Lung microvascular endothelial cell (primary cell): ENCODE measurements at regions not wholly inside any gene's neighbourhood (a gene's known extent, or its start where the extent isn't known, plus 50 kb on each side); places are given as distances from the start of the nearest gene placed in this dataset.

ENCODE experiments used
- DNase-seq, 2 donors: peaks; one replicate each; pipeline versions ENCODE4 v3.0.0 to v3.0.0-alpha.2; 2010; ENCODE audit warnings: low read depth in 2 of 2

DNA sequence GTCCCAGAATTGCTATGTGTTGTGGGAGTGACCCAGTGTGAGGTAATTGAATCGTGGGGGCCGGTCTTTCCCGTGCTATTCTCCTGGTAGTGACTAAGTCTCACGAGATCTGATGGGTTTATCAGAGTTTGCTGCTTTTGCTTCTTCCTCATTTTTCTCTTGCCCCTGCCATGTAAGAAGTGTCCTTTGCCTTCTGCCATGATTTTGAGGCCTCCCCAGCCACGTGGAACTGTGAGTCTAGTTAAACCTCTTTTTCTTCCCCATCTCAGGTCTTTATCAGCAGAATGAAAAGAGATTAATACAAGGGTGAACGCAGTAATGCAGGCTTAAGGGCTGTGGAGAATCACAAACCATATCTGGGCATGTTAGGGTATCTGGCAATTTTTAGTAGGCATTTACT, 624.0 kb downstream of the USP25 start:
- DNase-seq, result no peak

DNA sequence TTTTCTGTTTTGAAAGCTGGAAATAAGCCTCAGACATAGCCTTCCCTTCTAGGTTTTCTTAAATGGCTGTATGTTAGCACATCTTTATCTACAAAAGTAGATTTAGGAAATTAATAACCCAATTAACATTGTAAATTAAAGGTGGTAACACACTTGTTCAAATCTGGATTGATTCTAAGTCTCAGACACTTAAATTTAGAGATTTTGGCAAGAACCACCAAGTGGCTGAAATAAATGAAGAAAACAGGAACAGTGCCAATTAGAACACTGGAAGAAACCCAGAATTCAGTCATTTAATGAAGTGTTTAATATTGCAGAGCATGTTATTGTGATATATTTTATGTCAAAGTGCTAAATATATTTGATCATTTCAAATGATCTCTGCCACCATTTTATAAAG, 628.2 kb downstream of the USP25 start:
- DNase-seq, result no peak

DNA sequence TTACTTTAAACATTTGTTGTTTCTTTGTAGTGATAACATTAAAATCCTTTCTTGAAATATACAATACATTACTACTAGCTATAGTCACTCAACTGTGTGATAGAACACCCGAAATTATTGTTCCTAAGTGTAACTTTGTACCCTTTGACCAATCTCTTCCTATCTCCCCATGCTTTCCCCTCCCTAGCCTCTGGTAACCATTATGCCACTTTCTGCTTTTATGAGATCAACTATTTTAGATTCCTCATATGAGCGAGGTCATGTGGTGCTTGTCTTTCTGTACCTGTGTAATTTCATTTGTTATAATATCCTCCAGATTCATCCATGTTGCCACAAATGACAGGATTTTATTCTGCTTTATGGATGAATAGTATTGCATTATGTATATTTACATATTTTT, 629.0 kb downstream of the USP25 start:
- DNase-seq, result no peak

DNA sequence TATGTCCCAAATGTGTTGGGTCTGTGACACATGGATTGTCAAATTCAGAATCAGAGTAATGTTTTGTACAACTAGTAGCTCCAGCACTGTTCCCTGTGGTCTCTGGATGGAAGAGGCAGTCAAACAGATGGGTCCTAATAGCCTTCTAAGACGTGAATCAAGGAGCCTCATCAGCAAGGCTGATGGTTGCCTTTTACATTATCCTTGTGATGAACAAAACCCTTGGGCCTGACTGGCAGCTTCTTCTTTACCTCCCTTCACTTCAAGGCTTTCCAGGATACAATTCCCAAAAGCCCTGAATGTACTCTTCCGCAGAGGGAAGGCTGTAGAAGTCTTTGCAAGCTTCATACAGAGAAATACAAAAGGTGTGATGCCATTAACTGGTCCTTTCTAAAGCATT, 633.3 kb downstream of the USP25 start:
- DNase-seq, result no peak

DNA sequence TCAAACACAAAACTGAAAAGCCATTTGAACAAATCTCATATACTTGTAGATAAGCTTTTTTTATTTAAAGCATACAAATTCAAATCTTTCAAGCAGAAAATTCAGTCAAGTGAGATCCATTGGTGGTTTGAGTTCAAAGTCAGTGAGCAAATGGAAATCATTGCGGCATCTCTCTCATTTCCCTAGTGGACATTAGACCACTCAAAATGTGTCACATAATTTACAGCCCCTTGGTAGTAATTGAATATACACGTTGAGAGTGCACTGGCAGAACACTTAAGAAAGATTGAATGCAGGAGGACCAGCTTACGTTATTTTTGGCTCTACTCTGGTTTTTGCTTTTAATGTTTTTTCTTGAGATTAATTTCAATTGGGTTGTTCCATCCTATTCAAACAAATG, 633.7 kb downstream of the USP25 start:
- DNase-seq, result no peak

DNA sequence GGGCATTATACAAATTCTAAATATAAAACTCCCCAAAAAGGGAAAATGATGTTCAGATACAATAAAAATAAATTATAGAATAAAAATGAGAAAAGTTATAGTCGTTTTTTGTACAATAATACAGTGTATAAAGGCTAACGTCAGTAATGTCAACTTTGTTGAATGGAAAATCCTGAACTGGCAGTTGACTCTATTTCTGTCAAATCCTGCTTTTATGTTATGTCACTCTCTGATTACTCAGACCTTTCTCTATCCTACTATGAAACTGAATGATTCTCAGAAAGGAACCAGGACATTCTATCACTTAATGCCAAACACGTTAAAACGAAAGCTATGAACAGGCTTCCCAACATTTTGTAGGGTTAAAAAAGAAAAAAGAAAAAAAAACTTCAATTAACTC, 636.4 kb downstream of the USP25 start:
- peak in 1 of 2 donors; percentile 61 for DNase-seq

DNA sequence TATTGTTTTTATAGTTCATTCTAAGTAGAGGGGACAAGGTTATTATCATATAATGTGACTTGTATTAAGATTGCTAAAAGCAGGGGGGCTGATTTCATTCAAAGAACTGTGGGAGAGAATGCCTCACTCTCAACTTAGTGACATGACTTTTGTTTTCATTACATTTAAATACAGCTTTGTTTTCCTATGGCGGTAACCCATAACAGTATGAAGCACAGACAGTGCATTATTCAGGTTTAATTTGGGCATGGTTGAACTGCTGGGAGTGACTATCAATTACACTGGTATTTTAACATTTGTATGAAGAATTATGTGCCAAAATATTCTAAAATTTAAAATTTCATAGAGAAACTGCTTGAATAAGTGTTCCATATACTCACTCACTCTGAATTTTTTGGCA, 637.3 kb downstream of the USP25 start:
- DNase-seq, result no peak

DNA sequence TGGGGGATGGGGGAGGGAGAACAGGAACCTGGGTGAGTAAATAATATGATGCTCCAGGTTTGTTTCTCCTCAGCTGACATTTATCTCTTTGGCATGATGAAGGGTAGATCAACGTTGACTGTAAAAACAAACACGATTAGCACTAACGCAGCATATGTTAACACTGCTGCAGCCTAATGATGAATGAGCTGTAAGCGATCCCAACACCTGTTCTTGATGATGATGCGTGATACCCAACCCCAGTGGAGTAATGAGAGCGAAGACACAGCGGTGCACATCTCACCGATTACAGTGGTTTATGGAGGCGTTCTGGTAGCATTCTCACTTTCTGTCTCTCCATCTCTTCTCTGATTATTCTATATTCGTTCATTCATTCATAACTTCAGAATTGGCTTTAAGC, 640.4 kb downstream of the USP25 start:
- DNase-seq, result no peak

DNA sequence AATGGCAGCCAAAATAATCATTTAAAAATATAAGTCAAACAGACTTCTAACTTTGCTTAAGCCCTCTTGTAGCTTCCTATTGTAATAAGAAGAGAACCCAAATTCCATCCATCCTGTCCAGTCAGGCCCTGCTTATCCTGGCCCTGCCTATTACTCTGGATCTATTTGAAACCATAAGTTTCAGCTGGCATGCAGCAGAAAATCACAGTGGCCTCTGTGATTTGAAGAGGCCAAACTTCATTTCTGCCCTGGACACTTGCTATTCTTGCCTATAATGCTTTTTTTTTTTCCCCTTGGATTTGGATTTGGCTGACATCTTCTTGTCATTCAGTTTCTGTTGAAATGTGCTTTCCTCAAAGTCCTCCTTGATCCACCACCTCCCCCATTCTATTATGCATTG, 642.8 kb downstream of the USP25 start:
- no peak for DNase-seq

DNA sequence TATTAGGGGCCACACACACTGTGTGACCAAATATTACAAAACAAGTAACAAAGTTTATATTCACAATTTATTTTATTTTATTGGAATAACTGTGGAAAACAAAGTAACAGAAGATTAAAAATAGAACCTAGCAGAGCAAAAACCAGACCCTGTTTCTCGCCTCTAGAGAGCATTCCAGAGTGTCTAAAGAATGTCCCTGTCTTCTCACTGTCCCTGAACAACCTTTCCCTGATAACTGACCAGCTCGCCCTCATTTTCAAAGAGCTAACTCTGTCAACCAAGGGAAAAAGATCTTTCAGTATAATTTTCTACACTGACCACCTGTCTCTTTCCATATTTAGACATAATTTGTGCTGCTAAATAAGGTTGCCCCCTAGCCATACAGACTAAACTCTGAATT, 646.9 kb downstream of the USP25 start:
- no peak for DNase-seq

DNA sequence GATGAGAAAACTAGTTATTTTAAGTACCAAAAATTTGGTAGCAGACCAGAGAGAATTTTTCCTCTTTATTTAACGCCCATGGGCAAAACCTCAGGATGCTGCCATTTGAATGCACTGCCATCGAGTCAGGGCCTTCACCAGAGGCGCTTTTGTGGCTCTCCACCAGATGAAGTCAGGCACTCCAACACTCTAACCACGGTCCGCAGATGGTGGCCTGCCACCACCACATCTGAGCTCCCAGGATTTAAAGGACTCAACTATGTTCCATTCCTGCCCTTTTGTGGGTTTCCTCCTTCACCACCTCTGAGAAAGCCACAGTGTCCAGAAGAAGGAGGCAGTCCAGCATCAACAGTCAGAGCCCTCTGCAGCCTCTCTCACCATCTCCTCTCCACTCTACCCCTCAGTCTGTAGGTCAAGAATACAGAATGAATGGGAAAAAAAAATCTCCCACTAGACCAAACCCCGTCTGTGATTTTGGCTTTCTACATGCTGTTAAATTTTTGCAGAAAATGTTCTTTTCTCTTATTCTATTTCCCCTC, 647.4 kb downstream of the USP25 start:
- DNase-seq, result no peak

DNA sequence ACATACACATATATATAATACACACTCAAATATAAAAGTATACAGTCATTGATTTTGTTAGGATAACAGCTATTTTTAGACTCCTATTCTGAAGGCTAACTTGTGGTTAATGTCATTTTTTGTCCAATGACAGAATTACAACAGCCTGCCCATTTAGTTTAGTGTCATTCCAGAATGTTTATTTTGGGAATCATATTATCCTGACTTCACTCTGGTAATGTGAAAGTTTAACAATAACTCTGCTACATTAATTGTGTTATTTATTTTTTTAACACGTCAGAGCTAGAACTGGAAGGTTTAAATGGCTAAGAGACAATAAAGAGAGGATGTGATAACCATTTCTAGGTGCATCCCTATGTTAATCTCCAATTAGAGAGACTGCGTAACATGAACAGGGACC, 648.1 kb downstream of the USP25 start:
- DNase-seq, result peak in 1 of 2 donors; percentile 68

DNA sequence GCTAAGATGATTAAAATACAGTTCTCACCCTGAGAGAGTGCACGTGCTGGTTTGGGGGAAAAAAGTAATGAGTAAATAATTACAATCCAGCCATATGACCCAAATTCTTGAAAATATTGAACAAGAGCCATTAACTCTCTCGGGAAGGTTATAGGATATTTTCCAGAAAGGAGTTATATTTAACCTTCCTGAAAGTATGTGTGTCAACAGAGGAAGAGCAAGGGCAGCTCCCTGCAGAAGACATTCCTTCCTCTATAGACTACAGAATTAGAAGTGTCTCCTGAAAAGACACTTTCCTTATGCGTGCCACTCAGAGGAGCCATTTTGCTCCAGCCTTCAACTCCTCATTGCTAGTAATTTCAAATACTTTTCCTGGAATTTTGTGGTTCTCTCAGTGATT, 648.7 kb downstream of the USP25 start:
- DNase-seq, result no peak

DNA sequence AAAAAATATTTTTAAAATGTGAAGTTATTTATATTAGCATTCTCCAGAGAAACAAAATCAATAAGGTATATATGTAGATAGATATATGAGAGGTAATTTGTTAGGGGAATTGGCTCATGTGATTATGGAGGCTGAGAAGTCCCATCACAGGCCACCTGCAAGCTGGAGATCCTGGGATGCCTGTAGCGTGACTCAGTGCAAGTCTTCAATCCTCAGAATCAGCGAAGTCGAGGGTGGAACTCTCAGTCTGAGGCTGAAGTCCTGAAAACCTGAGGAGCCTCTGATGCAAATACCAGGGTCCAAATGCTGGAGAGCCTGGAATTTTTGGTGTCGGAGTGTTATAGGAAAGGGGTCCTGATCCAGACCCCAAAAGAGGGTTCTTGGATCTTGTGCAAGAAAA, 658.5 kb downstream of the USP25 start:
- no peak for DNase-seq

DNA sequence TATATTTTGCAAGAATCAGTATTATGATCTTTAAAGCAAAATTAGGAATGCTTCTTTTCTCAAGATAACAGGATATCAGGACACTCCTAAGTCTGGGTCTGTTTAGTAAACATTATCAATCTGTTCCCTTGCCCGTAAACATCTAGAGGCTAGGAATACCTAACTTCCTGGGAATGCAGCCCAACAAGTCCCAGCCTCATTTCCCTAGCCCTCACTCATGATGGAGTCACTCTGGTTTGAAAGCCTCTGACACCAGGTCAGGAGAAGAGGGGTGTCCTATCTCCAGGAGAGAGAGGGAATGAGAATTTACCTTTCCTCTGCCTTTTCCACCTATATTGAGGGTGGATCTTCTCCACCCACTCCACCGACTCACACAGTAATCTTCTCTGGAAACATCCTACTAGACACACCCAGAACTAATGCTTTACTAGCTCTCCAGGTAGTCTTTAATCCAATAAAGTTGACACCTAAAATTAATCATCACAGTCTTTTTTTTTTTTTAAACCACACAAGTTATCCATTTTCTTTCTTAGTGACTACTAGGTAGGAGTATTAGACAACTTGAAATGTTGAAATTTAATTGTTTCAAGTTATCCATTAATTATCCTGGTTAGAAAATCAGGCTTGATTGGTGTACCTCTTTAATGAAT, 659.3 kb downstream of the USP25 start:
- DNase-seq, result no peak

DNA sequence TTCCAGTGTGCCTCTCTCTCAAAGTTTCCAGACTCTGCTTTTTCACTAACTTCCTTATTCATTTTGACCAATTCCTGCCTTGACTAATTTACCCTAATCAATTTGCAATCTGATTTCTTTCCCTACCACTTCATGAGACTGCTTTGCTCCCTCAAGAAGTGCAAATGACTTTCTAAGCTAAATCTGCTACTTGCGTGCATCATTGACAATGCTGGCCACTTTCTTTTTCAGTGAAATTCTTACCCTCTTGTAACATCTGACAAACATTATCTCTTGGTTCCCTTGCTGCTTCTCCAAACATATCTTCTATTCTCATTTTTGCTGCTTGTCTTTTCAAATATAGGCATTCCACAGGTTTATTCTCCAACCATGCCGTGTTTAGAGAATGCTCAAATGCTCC, 659.9 kb downstream of the USP25 start:
- no peak for DNase-seq

DNA sequence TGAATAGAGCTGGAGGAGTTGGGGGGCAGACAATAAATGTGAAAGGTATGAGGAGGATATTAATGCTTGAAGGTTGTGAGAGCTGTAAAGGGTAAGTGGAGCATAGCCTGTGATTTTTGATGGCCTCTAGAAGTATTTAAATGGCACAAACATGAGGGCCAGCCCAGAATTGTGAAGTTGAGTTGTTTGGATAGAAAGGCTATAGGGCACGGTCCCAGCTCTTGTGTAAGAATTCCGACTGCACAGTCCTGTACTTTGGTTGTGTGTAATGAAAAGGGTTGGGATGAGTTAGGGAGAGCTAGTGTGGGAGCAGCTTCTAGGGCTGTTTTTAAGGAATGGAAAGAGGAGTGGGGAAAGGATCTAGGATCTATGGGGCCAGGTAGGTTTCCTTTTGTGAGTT, 665.5 kb downstream of the USP25 start:
- no peak for DNase-seq

DNA sequence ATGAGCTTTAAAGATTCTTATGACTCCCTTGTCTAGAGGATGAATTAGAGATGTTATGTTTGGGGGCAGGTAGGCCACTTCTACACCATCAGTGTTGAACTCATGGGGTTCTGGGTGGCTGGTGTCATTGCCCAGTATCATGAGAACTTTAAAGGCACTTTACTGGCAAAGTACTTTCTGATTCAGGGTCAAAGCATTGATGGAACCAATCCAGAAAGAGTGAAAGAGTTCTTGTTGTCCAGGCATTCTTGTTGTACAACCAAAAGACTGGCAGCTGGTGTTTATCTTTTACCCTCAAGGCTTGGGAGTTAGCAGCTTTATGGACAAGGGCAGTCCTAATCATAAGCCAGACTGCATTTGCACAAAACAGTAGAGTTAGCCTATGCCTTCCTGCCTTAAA, 673.0 kb downstream of the USP25 start:
- DNase-seq, result no peak

DNA sequence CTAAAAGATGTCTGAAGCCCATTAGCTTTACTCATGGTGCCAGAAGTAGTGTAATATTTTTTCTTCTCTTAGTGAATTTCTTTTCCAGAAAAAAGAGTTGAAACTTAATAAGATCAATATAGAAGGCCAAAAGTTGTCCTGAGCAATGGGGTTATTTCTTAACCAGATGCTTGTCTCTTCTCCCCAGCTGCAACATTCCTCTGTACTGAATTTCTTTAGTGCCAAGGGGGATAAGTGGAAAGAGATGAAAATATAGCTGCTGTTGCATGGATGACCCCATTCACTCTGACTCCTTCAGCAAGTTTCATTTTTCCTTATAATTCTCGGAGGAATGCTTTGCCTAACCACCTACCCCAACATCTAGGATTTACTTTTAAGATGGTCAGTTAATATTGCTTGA, 675.0 kb downstream of the USP25 start:
- DNase-seq, result no peak

DNA sequence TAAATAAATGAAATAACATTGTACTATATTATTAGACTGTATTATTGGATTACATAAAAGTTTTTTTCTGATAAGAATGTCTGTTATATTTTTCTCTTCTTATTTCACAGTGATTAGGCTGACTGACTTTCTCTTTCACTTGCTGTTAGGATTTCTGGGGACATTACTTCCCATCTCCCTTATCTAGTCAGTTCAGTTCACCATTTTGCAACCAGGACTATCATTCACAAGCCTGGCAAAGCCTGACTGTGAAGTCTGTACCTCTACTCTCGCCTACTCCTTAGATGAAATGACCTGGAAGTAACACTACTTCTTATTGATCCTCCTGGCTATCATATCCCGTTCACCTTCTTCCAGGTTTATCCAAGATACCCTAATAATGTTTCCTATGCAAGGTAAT, 676.6 kb downstream of the USP25 start:
- DNase-seq, result no peak

DNA sequence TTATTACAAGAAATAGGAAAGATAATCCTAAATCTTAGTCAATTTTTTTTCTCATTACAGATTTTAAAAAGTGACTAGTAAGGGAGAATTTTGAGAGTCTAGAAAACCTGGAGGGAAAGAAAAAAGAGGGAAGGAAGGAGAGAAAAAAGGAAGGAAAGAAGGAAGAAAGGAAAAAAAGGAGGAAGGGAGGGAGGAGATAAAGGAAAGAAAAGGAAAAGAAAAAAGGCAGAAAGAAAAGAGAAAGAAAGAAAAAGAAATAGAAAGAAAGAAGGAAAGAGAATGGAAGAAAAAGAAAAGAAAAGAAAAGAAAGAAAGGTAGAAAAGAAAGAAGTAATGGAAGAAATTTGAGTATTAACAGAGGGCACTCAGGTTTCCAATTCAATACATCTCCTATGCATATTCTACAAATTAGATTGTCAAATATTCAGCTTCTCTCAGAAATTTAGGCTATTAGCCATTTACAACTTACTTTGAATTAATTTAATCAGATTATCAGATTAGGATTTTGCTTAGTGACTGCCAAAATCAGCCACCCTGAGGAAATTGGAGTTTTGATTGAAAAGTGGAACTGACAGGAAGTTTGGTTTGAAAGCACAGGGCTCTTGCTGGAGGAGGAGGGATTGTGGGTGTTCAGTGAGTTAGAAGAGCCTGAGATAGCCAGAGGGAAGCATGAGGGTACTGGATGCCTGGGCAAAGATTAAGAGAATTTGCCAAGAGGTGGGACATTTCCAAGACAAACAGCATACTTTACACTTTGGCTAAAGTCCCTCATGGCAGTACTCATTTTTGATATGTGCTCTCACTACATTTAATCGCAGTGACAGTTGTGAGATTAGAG, 677.8 kb downstream of the USP25 start:
- DNase-seq, result no peak

DNA sequence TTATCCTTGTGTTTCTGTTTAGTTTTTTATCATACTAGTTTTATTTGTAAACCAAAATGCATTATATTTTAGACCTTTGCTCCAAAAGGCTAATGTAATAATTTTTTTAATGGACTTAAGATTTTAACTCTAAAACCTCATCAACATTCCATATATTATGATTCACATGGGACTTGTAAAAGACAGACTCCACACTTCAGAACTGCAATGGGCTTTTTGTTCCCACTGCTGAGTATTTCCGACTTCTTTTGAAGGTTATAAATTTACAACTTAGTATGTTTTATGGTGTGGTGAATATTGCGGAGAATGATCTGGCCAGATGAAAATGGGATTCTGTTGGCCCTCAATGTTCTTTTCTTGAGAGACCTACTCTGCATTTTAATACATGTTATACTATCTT, 678.5 kb downstream of the USP25 start:
- no peak for DNase-seq

DNA sequence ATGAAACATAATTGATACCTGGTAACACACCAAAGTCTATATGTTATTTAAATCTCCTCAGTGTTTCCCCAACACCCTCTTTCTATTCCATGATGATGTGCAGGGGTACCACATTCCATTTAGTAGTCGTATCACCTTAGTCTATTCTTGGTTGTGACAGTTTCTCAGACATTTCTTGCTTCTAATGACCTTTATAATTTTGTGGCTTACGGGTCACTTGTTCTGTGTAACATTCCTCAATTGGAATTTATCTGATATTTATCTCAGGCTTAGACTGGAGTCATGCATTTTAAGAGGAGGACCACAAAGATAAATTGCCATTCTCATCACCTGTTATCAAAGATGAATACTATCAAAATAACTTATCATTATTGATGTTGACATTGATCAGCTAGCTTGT, 679.6 kb downstream of the USP25 start:
- DNase-seq, result no peak
